NT2/D1 (cell line): ENCODE measurements at regions not wholly inside any gene's neighbourhood (a gene's known extent, or its start where the extent isn't known, plus 50 kb on each side); places are given as distances from the start of the nearest gene placed in this dataset.

Experiments
- YY1 ChIP-seq: IDR thresholded peaks from 2 replicates; pipeline ENCODE4 v1.6.1; 2011; ENCODE audit not compliant: insufficient read length, insufficient read depth
- ZNF274 ChIP-seq: IDR thresholded peaks from 2 replicates; pipeline ENCODE4 v1.6.1; 2011; ENCODE audit warnings: mild to moderate bottlenecking, low read depth, low read length

DNA sequence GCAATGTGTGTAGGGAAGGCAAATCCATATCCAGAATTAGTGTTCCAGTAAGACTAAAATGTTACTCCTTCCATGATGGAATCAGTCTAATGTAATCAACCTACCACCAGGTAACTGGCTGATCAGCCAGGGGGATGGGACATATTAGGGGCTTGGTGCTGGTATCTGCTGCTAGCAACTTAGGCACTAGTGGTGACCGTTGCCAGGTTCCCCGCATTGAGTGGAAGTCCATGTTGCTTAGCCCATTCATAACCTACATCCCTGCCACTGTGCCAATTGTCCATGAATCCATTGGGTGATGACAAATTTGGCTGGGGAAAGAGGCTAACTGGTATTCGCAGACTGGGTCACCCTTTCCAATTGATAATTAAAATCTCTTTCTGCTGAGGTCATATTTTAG lies 212.2 kb upstream of the ROBO1 start:
- no peak for TF ChIP-seq YY1
- no peak for TF ChIP-seq ZNF274
